ENCODE measurements at regions not wholly inside any gene's neighbourhood (a gene's known extent, or its start where the extent isn't known, plus 50 kb on each side); places are given as distances from the start of the nearest gene placed in this dataset.

- no peaks in the 10 kb centered on the region for H3K79me2 ChIP-seq (ENCODE audit: insufficient read depth)
- H3K4me2 ChIP-seq (ENCODE audit: unreplicated experiment) = no peak overlapping the region
- no peak overlapping the region for H2AFZ ChIP-seq
- H3K4me3 ChIP-seq = no peak overlapping the region
- H3K9ac ChIP-seq = no peak overlapping the region
- H3K27me3 ChIP-seq (replicated peaks; ENCODE audit: insufficient read depth) = no peaks in the 10 kb centered on the region
- WGBS, 2 experiments (ENCODE audit: low coverage in 1 of 2, low lambda C conversion rate in 2 of 2, missing lambda C conversion rate in 2 of 2) = 88 to 96% methylated on average over 1 of the region's 1 CpG
- DNase-seq = no peak
- H4K20me1 ChIP-seq (ENCODE audit: insufficient read depth) = no peaks in the 10 kb centered on the region
- H3K4me1 ChIP-seq (ENCODE audit: insufficient read depth) = no peaks in the 10 kb centered on the region
- H3K27ac ChIP-seq = no peak overlapping the region
- H3K9me3 ChIP-seq (ENCODE audit: low read depth) = no peaks in the 10 kb centered on the region
- TF ChIP-seq EZH2 (IDR thresholded peaks at IDR 0.05; ENCODE audit: insufficient read depth, poor library complexity, severe bottlenecking) (no peak), EZH2phosphoT487 (IDR thresholded peaks at IDR 0.05; ENCODE audit: insufficient read depth, low read depth) (no peak)
- in situ Hi-C loops (cut with MboI) = no loop called here
- no peaks in the 10 kb centered on the region for H3K36me3 ChIP-seq (ENCODE audit: low read depth)
- H3K9me2 ChIP-seq (ENCODE audit: insufficient read depth) = no peaks in the 10 kb centered on the region
- H3F3A ChIP-seq (ENCODE audit: insufficient read depth) = 0 out of 2 replicates have a peak, but pooled peaks cover 4% of the 10 kb centered on the region
Measured at GRCh38 chr12:28108599-28108998, 81.7 kb upstream of the CCDC91 start.

- no peak overlapping the region for H3K27ac ChIP-seq
- DNase-seq = no peak
- no peaks in the 10 kb centered on the region for H4K20me1 ChIP-seq (ENCODE audit: insufficient read depth)
- H3K4me2 ChIP-seq (ENCODE audit: unreplicated experiment) = no peak overlapping the region
- peaks cover 9% of the 10 kb centered on the region; the same call in 1 of the 2 replicates for H3K4me1 ChIP-seq (ENCODE audit: insufficient read depth)
- in situ Hi-C loops (cut with MboI) = no loop called here
- no peaks in the 10 kb centered on the region for H3K9me3 ChIP-seq (ENCODE audit: low read depth)
- no peak overlapping the region for H3K9ac ChIP-seq
- H2AFZ ChIP-seq = 0 out of 2 replicates have a peak overlapping the region, but pooled peaks have one; percentile 39
- WGBS, 2 experiments (ENCODE audit: low coverage in 1 of 2, low lambda C conversion rate in 2 of 2, missing lambda C conversion rate in 2 of 2) = 91 to 94% methylated on average over 3 of the region's 3 CpGs
- TF ChIP-seq EZH2phosphoT487 (IDR thresholded peaks at IDR 0.05; ENCODE audit: insufficient read depth, low read depth) = no peak
- TF ChIP-seq EZH2 (IDR thresholded peaks at IDR 0.05; ENCODE audit: insufficient read depth, poor library complexity, severe bottlenecking) = no peak
- H3F3A ChIP-seq (ENCODE audit: insufficient read depth) = no peaks in the 10 kb centered on the region
- H3K27me3 ChIP-seq (replicated peaks; ENCODE audit: insufficient read depth) = no peaks in the 10 kb centered on the region
- H3K4me3 ChIP-seq = no peak overlapping the region
- H3K36me3 ChIP-seq (ENCODE audit: low read depth) = no peaks in the 10 kb centered on the region
- no peaks in the 10 kb centered on the region for H3K79me2 ChIP-seq (ENCODE audit: insufficient read depth)
- no peaks in the 10 kb centered on the region for H3K9me2 ChIP-seq (ENCODE audit: insufficient read depth)
Measured at GRCh38 chr12:28110329-28110728, 79.9 kb upstream of the CCDC91 start.

GRCh38 chr12:28114488-28114887 lies 75.8 kb upstream of the CCDC91 start:
- Histone ChIP-seq H3K27ac (no peak overlapping the region), H3K4me3 (no peak overlapping the region), H3K9me2 (ENCODE audit: insufficient read depth) (peaks cover 4% of the 10 kb centered on the region; the same call in 1 of the 2 replicates), H3F3A (ENCODE audit: insufficient read depth) (no peaks in the 10 kb centered on the region), H2AFZ (no peak overlapping the region), H3K36me3 (ENCODE audit: low read depth) (no peaks in the 10 kb centered on the region), H3K9ac (no peak overlapping the region), H4K20me1 (ENCODE audit: insufficient read depth) (no peaks in the 10 kb centered on the region; the same call in 1 of the 2 replicates), H3K9me3 (ENCODE audit: low read depth) (no peaks in the 10 kb centered on the region), H3K4me2 (ENCODE audit: unreplicated experiment) (peak overlapping the region; percentile 23), H3K79me2 (ENCODE audit: insufficient read depth) (no peaks in the 10 kb centered on the region), H3K27me3 (replicated peaks; ENCODE audit: insufficient read depth) (no peaks in the 10 kb centered on the region), H3K4me1 (ENCODE audit: insufficient read depth) (peaks cover 9% of the 10 kb centered on the region; the same call in 1 of the 2 replicates)
- TF ChIP-seq EZH2phosphoT487 (IDR thresholded peaks at IDR 0.05; ENCODE audit: insufficient read depth, low read depth) = no peak
- no peak for TF ChIP-seq EZH2 (IDR thresholded peaks at IDR 0.05; ENCODE audit: insufficient read depth, poor library complexity, severe bottlenecking)
- in situ Hi-C loops (cut with MboI) = no loop called here
- WGBS, 2 experiments (ENCODE audit: low coverage in 1 of 2, low lambda C conversion rate in 2 of 2, missing lambda C conversion rate in 2 of 2) = 7 to 13% methylated on average over 2 of the region's 2 CpGs
- DNase-seq = peak; percentile 79

GRCh38 chr12:28121433-28121832 lies 68.8 kb upstream of the CCDC91 start:
- WGBS, 2 experiments (ENCODE audit: low coverage in 1 of 2, low lambda C conversion rate in 2 of 2, missing lambda C conversion rate in 2 of 2) = 45 to 77% methylated on average over 1 of the region's 1 CpG
- H3K27ac ChIP-seq = no peak overlapping the region
- in situ Hi-C loops (cut with MboI) = no loop called here

More at GRCh38 chr12:28121433-28121832, 68.8 kb upstream of the CCDC91 start:
- no peaks in the 10 kb centered on the region for H3K27me3 ChIP-seq (replicated peaks; ENCODE audit: insufficient read depth)
- H3K4me2 ChIP-seq (ENCODE audit: unreplicated experiment) = no peak overlapping the region
- no peak overlapping the region for H2AFZ ChIP-seq
- H3K36me3 ChIP-seq (ENCODE audit: low read depth) = no peaks in the 10 kb centered on the region
- H3K9ac ChIP-seq = no peak overlapping the region
- peaks cover 8% of the 10 kb centered on the region; the same call in 1 of the 2 replicates for H3K4me1 ChIP-seq (ENCODE audit: insufficient read depth)
- TF ChIP-seq EZH2 (IDR thresholded peaks at IDR 0.05; ENCODE audit: insufficient read depth, poor library complexity, severe bottlenecking) = no peak
- no peak for TF ChIP-seq EZH2phosphoT487 (IDR thresholded peaks at IDR 0.05; ENCODE audit: insufficient read depth, low read depth)
- no peaks in the 10 kb centered on the region for H3K9me3 ChIP-seq (ENCODE audit: low read depth)
- H3K4me3 ChIP-seq = no peak overlapping the region
- H4K20me1 ChIP-seq (ENCODE audit: insufficient read depth) = no peaks in the 10 kb centered on the region; the same call in 1 of the 2 replicates
- peaks cover 3% of the 10 kb centered on the region; the same call in 1 of the 2 replicates for H3K9me2 ChIP-seq (ENCODE audit: insufficient read depth)
- H3K79me2 ChIP-seq (ENCODE audit: insufficient read depth) = no peaks in the 10 kb centered on the region
- DNase-seq = no peak
- no peaks in the 10 kb centered on the region for H3F3A ChIP-seq (ENCODE audit: insufficient read depth)

All from GM23248 (cell line).